22Rv1 (cell line): ENCODE measurements at regions not wholly inside any gene's neighbourhood (a gene's known extent, or its start where the extent isn't known, plus 50 kb on each side); places are given as distances from the start of the nearest gene placed in this dataset.
"Not testable (repeated sequence)": the region's sequence is repeated elsewhere in the genome, so short reads cannot be mapped to it uniquely, and the experiment has no call there.

Source experiments
- H3K27ac ChIP-seq: fragments of 450-650 bp; 2 replicates; pipeline ENCODE4 v1.5.1; 2017
- ZFX ChIP-seq: fragments of 450-650 bp; IDR thresholded peaks from 2 replicates; pipeline ENCODE4 v1.6.1; 2017; ENCODE audit warnings: antibody characterized with exemption, borderline replicate concordance
- TF ChIP-seq, protein P1 (sequence below): fragments of 450-650 bp; IDR thresholded peaks from 2 replicates; pipeline ENCODE4 v1.5.1; 2017; ENCODE audit warnings: mild to moderate bottlenecking

DNA sequence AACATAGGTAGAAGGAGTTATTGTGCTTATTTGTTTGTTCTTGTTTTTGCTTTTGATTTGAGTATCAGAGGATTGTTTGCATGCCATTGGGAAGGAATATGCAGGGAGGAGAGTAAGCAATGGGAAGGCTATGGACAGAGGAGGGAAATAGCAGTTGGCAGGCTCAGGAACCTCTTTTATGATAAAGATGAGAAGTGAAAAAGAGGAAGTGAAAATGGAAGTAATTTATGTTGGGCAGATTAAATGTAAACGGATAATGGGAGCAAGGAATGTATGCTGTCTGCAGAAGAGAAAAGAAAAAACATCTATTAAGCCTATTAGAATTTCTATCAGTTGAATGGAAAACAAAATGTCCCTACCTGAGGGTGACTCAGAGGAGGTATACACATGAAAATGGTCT, 90.1 kb upstream of the NPSR1 start:
- H3K27ac ChIP-seq: no peak overlapping the region
- TF ChIP-seq, protein P1, sequence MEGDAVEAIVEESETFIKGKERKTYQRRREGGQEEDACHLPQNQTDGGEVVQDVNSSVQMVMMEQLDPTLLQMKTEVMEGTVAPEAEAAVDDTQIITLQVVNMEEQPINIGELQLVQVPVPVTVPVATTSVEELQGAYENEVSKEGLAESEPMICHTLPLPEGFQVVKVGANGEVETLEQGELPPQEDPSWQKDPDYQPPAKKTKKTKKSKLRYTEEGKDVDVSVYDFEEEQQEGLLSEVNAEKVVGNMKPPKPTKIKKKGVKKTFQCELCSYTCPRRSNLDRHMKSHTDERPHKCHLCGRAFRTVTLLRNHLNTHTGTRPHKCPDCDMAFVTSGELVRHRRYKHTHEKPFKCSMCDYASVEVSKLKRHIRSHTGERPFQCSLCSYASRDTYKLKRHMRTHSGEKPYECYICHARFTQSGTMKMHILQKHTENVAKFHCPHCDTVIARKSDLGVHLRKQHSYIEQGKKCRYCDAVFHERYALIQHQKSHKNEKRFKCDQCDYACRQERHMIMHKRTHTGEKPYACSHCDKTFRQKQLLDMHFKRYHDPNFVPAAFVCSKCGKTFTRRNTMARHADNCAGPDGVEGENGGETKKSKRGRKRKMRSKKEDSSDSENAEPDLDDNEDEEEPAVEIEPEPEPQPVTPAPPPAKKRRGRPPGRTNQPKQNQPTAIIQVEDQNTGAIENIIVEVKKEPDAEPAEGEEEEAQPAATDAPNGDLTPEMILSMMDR: no peak
- TF ChIP-seq ZFX: no peak

DNA sequence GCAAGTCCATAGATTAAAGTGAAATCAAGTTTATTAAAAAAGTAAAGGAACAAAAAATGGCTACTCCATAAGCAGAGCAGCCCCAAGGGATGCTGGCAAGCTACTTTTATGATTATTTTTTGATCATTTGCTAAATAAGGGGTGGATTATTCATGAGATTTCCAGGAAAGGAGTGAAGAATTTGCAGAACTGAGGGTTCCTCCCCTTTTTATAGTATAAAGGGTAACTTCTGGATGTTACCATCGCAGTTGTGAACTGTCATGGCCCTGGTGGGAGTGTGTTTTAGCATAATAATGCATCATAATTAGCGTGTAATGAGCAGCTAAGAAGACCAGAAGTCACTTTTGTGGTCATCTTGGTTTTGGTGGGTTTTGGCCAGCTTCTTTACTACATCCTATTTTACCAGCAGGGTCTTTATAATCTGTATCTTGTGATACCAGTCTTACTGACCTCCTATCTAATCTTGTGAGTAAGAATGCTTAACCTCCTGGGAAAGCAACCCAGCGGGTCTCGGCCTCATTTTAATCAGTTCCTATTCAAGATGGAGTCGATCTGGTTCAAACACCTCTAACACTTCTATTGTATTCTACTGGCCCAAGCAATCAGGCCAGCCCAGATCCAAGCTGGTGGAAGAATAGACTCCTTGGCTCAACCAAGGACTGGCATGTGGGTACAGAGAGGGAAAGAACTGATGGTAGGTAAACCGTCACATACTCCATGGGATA, 87.9 kb upstream of the NPSR1 start:
- TF ChIP-seq ZFX: no peak
- TF ChIP-seq, protein P1: no peak
- no peak overlapping the region for H3K27ac ChIP-seq

DNA sequence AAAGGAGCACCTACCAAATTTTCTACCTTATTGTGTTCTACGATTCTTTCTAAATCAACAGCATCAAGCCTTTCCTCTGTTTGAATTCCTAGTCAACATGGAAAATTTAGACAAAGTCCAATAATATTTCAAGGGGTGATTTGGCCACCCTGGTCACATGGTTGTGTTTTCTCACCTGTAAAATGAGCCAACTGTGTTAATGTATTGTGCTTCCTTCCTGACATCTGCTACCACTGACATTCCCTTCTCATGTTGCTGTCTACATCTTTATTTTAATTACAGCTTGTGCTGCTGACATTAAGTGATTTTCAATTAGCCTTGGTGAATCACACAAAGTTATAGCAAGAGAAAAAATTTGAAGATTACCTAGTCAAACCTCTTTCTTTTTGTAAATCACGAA, 83.0 kb upstream of the NPSR1 start:
- TF ChIP-seq, protein P1: no peak
- TF ChIP-seq ZFX: no peak
- no peak overlapping the region for H3K27ac ChIP-seq

DNA sequence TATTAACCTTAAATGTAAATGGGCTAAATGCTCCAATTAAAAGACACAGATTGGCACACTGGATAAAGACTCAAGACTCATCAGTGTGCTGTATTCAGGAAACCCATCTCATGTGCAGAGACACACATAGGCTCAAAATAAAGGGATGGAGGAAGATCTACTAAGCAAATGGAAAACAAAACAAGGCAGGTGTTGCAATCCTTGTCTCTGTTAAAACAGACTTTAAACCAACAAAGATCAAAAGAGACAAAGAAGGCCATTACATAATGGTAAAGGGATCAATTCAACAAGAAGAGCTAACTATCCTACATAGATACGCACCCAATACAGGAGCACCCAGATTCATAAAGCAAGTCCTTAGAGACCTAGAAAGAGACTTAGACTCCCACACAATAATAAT, 80.1 kb upstream of the NPSR1 start:
- H3K27ac ChIP-seq: not testable (repeated sequence)

DNA sequence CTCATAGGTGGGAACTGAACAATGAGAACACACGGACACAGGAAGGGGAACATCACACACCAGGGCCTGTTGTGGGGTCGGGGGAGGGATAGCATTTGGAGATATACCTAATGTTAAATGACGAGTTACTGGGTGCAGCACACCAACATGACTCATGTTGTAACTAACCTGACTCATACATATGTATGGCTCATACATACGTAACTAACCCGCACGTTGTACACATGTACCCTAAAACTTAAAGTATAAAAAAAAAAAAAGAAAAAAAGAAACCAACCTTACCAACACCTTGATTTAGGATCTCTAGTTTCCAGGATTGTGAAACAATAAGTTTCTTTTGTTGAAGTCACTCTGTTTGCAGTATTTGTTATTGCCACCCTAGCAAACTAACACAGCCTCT, 76.3 kb upstream of the NPSR1 start:
- not testable (repeated sequence) for H3K27ac ChIP-seq

DNA sequence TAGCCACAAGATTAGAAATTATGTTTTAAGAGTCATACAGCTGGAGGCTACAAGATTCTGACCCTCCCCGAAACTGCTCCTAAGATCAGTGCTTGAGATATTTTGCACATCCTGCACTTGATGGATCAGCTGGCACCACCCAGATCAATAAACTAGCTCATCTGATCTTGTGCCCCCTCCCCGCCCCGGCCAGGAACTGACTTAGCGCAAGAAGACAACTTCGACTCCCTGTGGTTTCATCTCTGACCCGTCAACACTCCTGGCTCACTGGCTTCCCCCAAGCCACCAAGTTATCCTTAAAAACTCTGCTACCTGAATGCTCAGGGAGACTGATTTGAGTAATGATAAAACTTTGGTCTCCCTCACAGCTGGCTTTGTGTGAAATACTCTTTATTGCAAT, 73.5 kb upstream of the NPSR1 start:
- no peak overlapping the region for H3K27ac ChIP-seq
- TF ChIP-seq, protein P1: no peak
- no peak for TF ChIP-seq ZFX

DNA sequence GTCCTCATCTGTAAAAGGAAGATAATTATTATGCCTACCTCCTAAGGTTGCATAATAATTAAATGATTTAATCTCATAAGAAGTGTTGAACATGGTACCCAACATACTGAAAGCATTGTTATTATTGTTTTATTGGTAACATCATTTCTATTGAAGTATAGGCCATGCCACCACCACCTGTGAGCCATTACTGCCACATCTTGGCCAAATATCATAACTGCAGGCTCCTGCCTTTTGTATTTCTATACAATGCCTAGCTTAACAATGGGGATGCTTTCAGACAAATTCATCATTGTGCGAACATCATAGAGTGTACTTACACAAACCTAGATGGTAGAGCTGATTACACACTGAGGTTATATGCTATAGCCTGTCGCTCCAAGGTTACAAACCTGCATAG, 61.1 kb upstream of the NPSR1 start:
- H3K27ac ChIP-seq: no peak overlapping the region
- TF ChIP-seq, protein P1: peak; percentile 55
- no peak for TF ChIP-seq ZFX

DNA sequence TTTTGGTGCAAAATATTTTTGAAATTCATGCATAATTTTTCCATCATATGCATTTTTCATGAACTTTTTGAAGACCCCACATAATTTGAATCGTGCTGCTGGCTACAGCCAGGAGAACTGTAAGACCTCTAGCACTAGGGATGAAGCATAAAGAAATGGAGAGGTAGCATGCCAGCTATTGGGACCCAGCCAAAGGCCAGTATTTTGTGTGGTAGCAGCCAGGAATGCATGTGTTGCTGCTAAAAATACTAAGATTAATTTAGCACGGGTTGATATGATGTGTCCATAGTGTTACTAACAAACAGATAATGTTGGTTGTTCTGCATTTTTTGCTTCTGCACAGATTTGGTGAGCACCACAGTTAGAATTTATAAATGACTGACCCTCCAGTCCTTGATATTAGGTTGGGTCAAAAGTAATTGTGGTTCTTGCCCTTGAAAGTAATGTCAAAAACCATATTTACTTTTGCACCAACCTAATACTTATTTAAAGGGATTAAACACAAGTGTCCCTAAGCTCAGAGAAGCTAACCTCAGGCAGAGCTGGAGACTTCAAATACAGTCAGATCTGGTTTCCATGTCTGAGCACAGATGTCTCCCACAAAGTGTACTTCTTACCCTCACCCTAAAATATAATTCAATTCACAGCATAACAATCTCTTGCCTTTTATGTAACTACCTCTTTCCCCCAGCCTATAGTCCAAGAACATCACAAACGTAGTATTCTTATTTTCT, 54.1 kb upstream of the NPSR1 start:
- TF ChIP-seq ZFX: no peak
- TF ChIP-seq, protein P1: no peak

More for the DNA sequence above, 54.1 kb upstream of the NPSR1 start:
- H3K27ac ChIP-seq: no peak overlapping the region
